HepG2 (cell line): ENCODE measurements at regions not wholly inside any gene's neighbourhood (a gene's known extent, or its start where the extent isn't known, plus 50 kb on each side); places are given as distances from the start of the nearest gene placed in this dataset.

Source experiments
- ATAC-seq: fragments of 200-7000 bp; cut with Tn5 transposase; 3 replicates; pipeline ENCODE4 v1.9.1; 2020; ENCODE audit warnings: mild to moderate bottlenecking, moderate library complexity
- BruUV-seq: library from RNA; stranded (reverse); fragments of 400-500 nt; replicated peaks from 2 replicates; lab custom pipeline; 2021; lab: Mats Ljungman, UMichigan
- CTCF ChIA-PET: fragments of 300-600 bp; formaldehyde crosslinking; extraction: SDS; loops from one replicate; lab custom pipeline; 2021; ENCODE audit warnings: low total read pairs, inconsistent platforms, low intra/inter-chr PET ratio; lab: Yijun Ruan, JAX
- POLR2A ChIA-PET: fragments of 350-600 bp; sonication (Branson Sonifier 250); formaldehyde crosslinking; loops from one replicate; lab custom pipeline; 2020; ENCODE audit warnings: antibody characterized with exemption, inconsistent platforms; lab: Yijun Ruan, JAX
- DNase-seq: peaks from one replicate; pipeline ENCODE4 v3.0.0-alpha.2; 2015; ENCODE audit warnings: low spot score
- FAIRE-seq: peaks from 3 replicates; lab custom pipeline; 2011; peaks lifted over from hg19 to GRCh38; lab: Jason Lieb, UNC
- H2AFZ ChIP-seq: one replicate; pipeline ENCODE4 v1.6.1; 2011; ENCODE audit warnings: low read length, inconsistent platforms
- H3K27ac ChIP-seq: fragments of 300-600 bp; 3 replicates; pipeline ENCODE4 v1.8.0; 2011; ENCODE audit warnings: mixed run types, mild to moderate bottlenecking, mixed read lengths, low read length, inconsistent platforms; ENCODE audit not compliant: insufficient read depth; ENCODE audit errors: extremely low read length
- H3K27me3 ChIP-seq, 2 experiments: fragments of 200-600 bp in 1 of 2; 2 replicates in 1 of 2; 3 replicates in 1 of 2; pipeline versions ENCODE4 v1.6.0 to v1.8.0; 2011; ENCODE audit warnings: low read length in 2 of 2, mild to moderate bottlenecking in 2 of 2, moderate library complexity in 2 of 2, inconsistent platforms in 1 of 2; ENCODE audit not compliant: insufficient read depth in 2 of 2, control insufficient read depth in 1 of 2
- H3K36me3 ChIP-seq, 2 experiments: fragments of 200-600 bp in 1 of 2; replicated peaks in 1 of 2; 2 replicates in 1 of 2; 3 replicates in 1 of 2; pipeline versions ENCODE4 v1.5.1 to v1.8.0; 2011; ENCODE audit warnings: low read length in 2 of 2, inconsistent platforms in 1 of 2; ENCODE audit not compliant: insufficient read depth in 2 of 2, control insufficient read depth in 1 of 2
- H3K4me1 ChIP-seq: 2 replicates; pipeline ENCODE4 v1.5.1; 2012; ENCODE audit warnings: low read length, inconsistent platforms; ENCODE audit not compliant: insufficient read depth
- H3K4me2 ChIP-seq: 2 replicates; pipeline ENCODE4 v1.6.0; 2011; ENCODE audit warnings: low read depth, low read length, inconsistent platforms
- H3K4me3 ChIP-seq, 3 experiments: fragments of 200-600 bp in 1 of 3; sonication (generic), shearing (Covaris generic) in 1 of 3; replicated peaks in 1 of 3; 2 replicates each; pipeline ENCODE4 v1.5.1; 2011 to 2016; ENCODE audit warnings: low read length in 3 of 3, inconsistent platforms in 2 of 3, low read depth in 2 of 3, mild to moderate bottlenecking in 2 of 3, control low read depth in 1 of 3, mixed read lengths in 1 of 3; ENCODE audit not compliant: insufficient read depth in 1 of 3
- H3K79me2 ChIP-seq: one replicate; pipeline ENCODE4 v1.6.1; 2011; ENCODE audit warnings: low read length, inconsistent platforms; ENCODE audit not compliant: insufficient read depth
- H3K9ac ChIP-seq: 2 replicates; pipeline ENCODE4 v1.6.0; 2011; ENCODE audit warnings: mild to moderate bottlenecking, low read depth, low read length, inconsistent platforms; ENCODE audit not compliant: insufficient read depth
- H3K9me3 ChIP-seq: 2 replicates; pipeline ENCODE4 v1.5.1; 2012; ENCODE audit warnings: mild to moderate bottlenecking, low read length
- H4K20me1 ChIP-seq: 2 replicates; pipeline ENCODE4 v1.6.0; 2011; ENCODE audit warnings: inconsistent platforms, mild to moderate bottlenecking, low read length, moderate library complexity; ENCODE audit not compliant: insufficient read depth
- ARNT2 ChIP-seq: sonication (generic); formaldehyde crosslinking; IDR thresholded peaks from 2 replicates; pipeline ENCODE4 v1.8.0; 2022; ENCODE audit warnings: mild to moderate bottlenecking, low read depth, missing genetic modification reagents, moderate library complexity
- CEBPZ ChIP-seq: IDR thresholded peaks from 2 replicates; pipeline ENCODE4 v1.6.1; 2012; ENCODE audit warnings: low read length, improper control_type of control experiment
- HMG20A ChIP-seq: IDR thresholded peaks from 2 replicates; pipeline ENCODE4 v1.6.1; 2016; ENCODE audit warnings: borderline replicate concordance
- HOXD1 ChIP-seq: sonication (generic); formaldehyde crosslinking; IDR thresholded peaks from 2 replicates; pipeline ENCODE4 v1.5.0; 2020; ENCODE audit warnings: missing genetic modification reagents
- REST ChIP-seq, 2 experiments: IDR thresholded peaks; 2 replicates each; pipeline ENCODE4 v1.6.1; 2011 to 2012; ENCODE audit warnings: low read length in 2 of 2, borderline replicate concordance in 1 of 2, low read depth in 1 of 2, mild to moderate bottlenecking in 1 of 2, moderate library complexity in 1 of 2
- ZBTB7A ChIP-seq: sonication (generic); formaldehyde crosslinking; IDR thresholded peaks from 2 replicates; pipeline ENCODE4 v1.8.0; 2022; ENCODE audit warnings: mild to moderate bottlenecking, missing genetic modification reagents
- ZNF296 ChIP-seq: sonication (generic); formaldehyde crosslinking; conservative IDR thresholded peaks from 2 replicates; pipeline ENCODE4 v1.5.0; 2020; ENCODE audit warnings: mild to moderate bottlenecking, missing genetic modification reagents
- ZNF598 ChIP-seq: sonication (generic); formaldehyde crosslinking; IDR thresholded peaks from 2 replicates; pipeline ENCODE4 v1.5.1; 2020; ENCODE audit warnings: mild to moderate bottlenecking, missing genetic modification reagents, borderline replicate concordance
- ZNF703 ChIP-seq: sonication (generic); formaldehyde crosslinking; IDR thresholded peaks from 2 replicates; pipeline ENCODE4 v1.5.1; 2020; ENCODE audit warnings: missing genetic modification reagents, mild to moderate bottlenecking, moderate library complexity, borderline replicate concordance
- ZNF766 ChIP-seq: sonication (generic); formaldehyde crosslinking; IDR thresholded peaks from 2 replicates; pipeline ENCODE4 v1.5.0; 2020; ENCODE audit warnings: missing genetic modification reagents, borderline replicate concordance
- WGBS: methylation state at CpG from one replicate; pipeline ENCODE4 v1.1.6; 2017; ENCODE audit warnings: low lambda C conversion rate; 5-methylcytosine and 5-hydroxymethylcytosine counted together
- in situ Hi-C: cut with HindIII; loops from 2 replicates; pipeline ENCODE4 v1.10.0; 2017; ENCODE audit warnings: low pct_unique_long_range_greater_than_20kb; ENCODE audit not compliant: extremely low pct_ligation_motif_present
- intact Hi-C: fragments of 100-400 bp; cut with micrococcal nuclease; formaldehyde crosslinking; loops from one replicate; pipeline ENCODE4 v1.10.0; 2022; ENCODE audit not compliant: unreplicated experiment
- TF ChIP-seq, protein P1 (sequence below): sonication (generic); formaldehyde crosslinking; IDR thresholded peaks from 2 replicates; pipeline ENCODE4 v1.4.0; 2020; ENCODE audit warnings: missing genetic modification reagents
- TF ChIP-seq, protein P2 (sequence below): sonication (generic); formaldehyde crosslinking; IDR thresholded peaks from 2 replicates; pipeline ENCODE4 v1.4.0; 2020; ENCODE audit warnings: missing genetic modification reagents

- 15% methylated on average over 9 of the region's 14 CpGs for WGBS
- H3K4me3 ChIP-seq, result no peak overlapping the region
- no peak for DNase-seq
- ChIA-PET CTCF (no interaction called here), POLR2A (no interaction called here)
- H3K27ac ChIP-seq, result no peak overlapping the region
- H3K4me2 ChIP-seq, result no peak overlapping the region
- H3K9me3 ChIP-seq, result no peaks in the 10 kb centered on the region
- no peaks in the 10 kb centered on the region for H3K27me3 ChIP-seq
- FAIRE-seq, result no peak
- H2AFZ ChIP-seq, result no peak overlapping the region
- ATAC-seq, result no peak
- H3K79me2 ChIP-seq, result no peaks in the 10 kb centered on the region
- H3K9ac ChIP-seq, result no peak overlapping the region
- no peaks in the 10 kb centered on the region for H3K4me1 ChIP-seq
- H3K36me3 ChIP-seq, result no peaks in the 10 kb centered on the region
- H4K20me1 ChIP-seq, result no peaks in the 10 kb centered on the region
- intact Hi-C loops, result no loop called here
- in situ Hi-C loops, result no loop called here
- BruUV-seq, result no TSS peak
- TF ChIP-seq ZNF766, result no peak
- no peak for TF ChIP-seq ZNF703 (CRISPR knock-in tag)
- TF ChIP-seq, protein P1, sequence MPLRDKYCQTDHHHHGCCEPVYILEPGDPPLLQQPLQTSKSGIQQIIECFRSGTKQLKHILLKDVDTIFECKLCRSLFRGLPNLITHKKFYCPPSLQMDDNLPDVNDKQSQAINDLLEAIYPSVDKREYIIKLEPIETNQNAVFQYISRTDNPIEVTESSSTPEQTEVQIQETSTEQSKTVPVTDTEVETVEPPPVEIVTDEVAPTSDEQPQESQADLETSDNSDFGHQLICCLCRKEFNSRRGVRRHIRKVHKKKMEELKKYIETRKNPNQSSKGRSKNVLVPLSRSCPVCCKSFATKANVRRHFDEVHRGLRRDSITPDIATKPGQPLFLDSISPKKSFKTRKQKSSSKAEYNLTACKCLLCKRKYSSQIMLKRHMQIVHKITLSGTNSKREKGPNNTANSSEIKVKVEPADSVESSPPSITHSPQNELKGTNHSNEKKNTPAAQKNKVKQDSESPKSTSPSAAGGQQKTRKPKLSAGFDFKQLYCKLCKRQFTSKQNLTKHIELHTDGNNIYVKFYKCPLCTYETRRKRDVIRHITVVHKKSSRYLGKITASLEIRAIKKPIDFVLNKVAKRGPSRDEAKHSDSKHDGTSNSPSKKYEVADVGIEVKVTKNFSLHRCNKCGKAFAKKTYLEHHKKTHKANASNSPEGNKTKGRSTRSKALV (CRISPR knock-in tag), result no peak
- TF ChIP-seq CEBPZ, result no peak
- TF ChIP-seq HOXD1 (CRISPR knock-in tag), result no peak
- no peak for TF ChIP-seq ARNT2 (CRISPR knock-in tag)
- TF ChIP-seq, protein P2, sequence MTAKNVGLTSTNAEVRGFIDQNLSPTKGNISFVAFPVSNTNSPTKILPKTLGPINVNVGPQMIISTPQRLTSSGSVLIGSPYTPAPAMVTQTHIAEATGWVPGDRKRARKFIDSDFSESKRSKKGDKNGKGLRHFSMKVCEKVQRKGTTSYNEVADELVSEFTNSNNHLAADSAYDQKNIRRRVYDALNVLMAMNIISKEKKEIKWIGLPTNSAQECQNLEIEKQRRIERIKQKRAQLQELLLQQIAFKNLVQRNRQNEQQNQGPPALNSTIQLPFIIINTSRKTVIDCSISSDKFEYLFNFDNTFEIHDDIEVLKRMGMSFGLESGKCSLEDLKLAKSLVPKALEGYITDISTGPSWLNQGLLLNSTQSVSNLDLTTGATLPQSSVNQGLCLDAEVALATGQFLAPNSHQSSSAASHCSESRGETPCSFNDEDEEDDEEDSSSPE, result no peak
- TF ChIP-seq REST (IDR thresholded peaks at IDR 0.05; ENCODE audit: borderline replicate concordance in 1 of 2, low read depth in 1 of 2, low read length in 2 of 2), result no peak
- TF ChIP-seq ZNF296 (CRISPR knock-in tag), result no peak
- TF ChIP-seq ZBTB7A, result no peak
- no peak for TF ChIP-seq ZNF598 (CRISPR knock-in tag)
- no peak for TF ChIP-seq HMG20A (CRISPR knock-in tag)
Measured at GRCh38 chr1:222266223-222267196, 281.4 kb downstream of the HHIPL2 start.
